ENCODE measurements at regions not wholly inside any gene's neighbourhood (a gene's known extent, or its start where the extent isn't known, plus 50 kb on each side); places are given as distances from the start of the nearest gene placed in this dataset.

DNA sequence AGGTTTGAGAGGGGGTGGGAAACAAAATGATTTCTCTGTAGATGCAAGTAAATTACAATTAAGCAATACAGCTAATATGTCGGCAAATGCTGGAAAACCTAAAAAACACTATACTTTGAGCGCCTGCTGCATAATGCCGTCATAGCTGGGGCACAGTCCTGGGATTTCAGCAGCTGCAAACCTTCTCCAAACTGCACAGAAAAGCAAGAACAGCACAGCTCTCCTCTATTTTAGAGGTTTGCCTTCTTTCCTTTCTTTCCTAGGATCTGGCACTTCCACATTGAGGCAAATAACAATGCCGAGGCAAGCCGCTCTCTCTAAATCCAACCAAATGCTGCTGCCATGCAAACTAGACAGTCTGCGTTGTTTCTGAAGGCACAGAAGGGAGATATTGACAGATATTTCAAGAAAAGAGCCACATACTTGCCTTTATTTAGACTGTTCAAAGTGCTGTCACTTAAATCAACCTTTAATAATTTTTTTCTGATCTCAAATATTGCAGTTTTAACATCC is 287.1 kb upstream of the G2E3 start:
- TF ChIP-seq, protein P1, sequence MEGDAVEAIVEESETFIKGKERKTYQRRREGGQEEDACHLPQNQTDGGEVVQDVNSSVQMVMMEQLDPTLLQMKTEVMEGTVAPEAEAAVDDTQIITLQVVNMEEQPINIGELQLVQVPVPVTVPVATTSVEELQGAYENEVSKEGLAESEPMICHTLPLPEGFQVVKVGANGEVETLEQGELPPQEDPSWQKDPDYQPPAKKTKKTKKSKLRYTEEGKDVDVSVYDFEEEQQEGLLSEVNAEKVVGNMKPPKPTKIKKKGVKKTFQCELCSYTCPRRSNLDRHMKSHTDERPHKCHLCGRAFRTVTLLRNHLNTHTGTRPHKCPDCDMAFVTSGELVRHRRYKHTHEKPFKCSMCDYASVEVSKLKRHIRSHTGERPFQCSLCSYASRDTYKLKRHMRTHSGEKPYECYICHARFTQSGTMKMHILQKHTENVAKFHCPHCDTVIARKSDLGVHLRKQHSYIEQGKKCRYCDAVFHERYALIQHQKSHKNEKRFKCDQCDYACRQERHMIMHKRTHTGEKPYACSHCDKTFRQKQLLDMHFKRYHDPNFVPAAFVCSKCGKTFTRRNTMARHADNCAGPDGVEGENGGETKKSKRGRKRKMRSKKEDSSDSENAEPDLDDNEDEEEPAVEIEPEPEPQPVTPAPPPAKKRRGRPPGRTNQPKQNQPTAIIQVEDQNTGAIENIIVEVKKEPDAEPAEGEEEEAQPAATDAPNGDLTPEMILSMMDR (IDR thresholded peaks at IDR 0.05; ENCODE audit: low read depth, low read length) = no peak
- no peak for TF ChIP-seq EZH2phosphoT487 (IDR thresholded peaks at IDR 0.05; ENCODE audit: low read depth)

All from OCI-LY3 (cell line).